Spleen (tissue), 7 donors: ENCODE measurements at regions not wholly inside any gene's neighbourhood (a gene's known extent, or its start where the extent isn't known, plus 50 kb on each side); places are given as distances from the start of the nearest gene placed in this dataset.
A peak's percentile ranks its signal among the peaks of the same experiment; 100 is the strongest.

Experiments used
- POLR2A ChIP-seq, 3 donors: fragments of 450-650 bp; IDR thresholded peaks; one replicate each; pipeline ENCODE4 v1.5.1; 2017; ENCODE audit warnings: antibody characterized with exemption in 3 of 3, mild to moderate bottlenecking in 1 of 3
- POLR2AphosphoS5 ChIP-seq, 3 donors: sonication (generic); formaldehyde crosslinking; IDR thresholded peaks; one replicate each; pipeline ENCODE4 v1.5.1; 2017; ENCODE audit warnings: antibody characterized with exemption in 3 of 3
- TF ChIP-seq, protein P1 (sequence below), 11 experiments: fragments of 200-600 bp in 7 of 11; fragments of 450-650 bp in 4 of 11; sonication (generic) in 4 of 11; IDR thresholded peaks in 8 of 11; conservative IDR thresholded peaks in 3 of 11; 1 replicate in 7 of 11; 2 replicates in 4 of 11; pipeline versions ENCODE4 v1.4.0 to v1.8.0; 2016 to 2021; ENCODE audit warnings: antibody characterized with exemption in 11 of 11, inconsistent platforms in 4 of 11, mild to moderate bottlenecking in 1 of 11
- donor health status: DM: no; HTN: no; CAD: no; lungs with moderate emphysema.
- donor health status: DM: no; HTN: no; CAD: no.
- donor health status: DM: no; HTN: no; CAD: no.

DNA sequence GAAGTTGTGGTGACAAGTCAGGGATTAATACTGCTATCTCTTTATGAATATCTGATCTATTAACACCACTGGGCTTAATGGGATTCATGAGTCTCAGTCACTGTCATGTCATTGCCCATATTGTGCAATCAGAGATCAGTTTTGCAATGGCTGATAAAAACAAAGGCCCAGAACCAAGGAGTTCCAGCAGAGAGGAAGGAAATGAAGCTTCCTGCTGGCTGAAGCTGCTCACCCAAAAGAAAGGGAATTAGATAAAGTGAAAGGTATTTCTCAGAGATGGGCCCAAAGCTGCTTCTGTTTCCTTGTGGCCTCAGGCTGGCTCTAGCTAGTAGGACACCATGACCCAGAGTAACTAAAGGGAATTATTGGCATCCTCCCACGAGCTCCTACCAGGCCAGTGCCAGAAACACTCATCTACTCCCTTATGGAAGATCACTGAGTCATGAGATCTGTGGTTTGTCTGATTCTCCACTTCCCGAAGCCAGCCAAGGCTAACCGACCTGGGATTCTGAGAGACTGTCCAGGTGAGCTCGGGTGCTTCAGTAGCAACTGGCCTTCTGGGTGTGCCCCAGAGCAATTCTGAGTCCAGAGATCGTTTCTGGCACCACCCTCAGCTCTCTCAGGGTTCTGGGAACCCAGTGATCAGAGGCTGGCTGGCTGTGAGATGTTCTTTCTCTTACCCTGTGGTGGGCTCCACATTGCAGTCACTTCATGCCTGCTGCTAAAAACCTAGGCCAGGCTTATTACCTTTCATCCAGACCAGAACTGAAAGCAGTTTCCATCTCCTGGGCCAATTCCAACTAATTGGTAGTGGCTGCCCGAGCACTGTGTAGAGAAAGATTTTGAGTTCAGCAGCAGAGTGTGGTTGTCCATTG, 129.5 kb upstream of the PELI1 start:
- TF ChIP-seq, protein P1, sequence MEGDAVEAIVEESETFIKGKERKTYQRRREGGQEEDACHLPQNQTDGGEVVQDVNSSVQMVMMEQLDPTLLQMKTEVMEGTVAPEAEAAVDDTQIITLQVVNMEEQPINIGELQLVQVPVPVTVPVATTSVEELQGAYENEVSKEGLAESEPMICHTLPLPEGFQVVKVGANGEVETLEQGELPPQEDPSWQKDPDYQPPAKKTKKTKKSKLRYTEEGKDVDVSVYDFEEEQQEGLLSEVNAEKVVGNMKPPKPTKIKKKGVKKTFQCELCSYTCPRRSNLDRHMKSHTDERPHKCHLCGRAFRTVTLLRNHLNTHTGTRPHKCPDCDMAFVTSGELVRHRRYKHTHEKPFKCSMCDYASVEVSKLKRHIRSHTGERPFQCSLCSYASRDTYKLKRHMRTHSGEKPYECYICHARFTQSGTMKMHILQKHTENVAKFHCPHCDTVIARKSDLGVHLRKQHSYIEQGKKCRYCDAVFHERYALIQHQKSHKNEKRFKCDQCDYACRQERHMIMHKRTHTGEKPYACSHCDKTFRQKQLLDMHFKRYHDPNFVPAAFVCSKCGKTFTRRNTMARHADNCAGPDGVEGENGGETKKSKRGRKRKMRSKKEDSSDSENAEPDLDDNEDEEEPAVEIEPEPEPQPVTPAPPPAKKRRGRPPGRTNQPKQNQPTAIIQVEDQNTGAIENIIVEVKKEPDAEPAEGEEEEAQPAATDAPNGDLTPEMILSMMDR (IDR thresholded peaks at IDR 0.05 in 8 of 11, conservative IDR thresholded peaks at IDR 0.05 in 3 of 11) = no peak
- TF ChIP-seq POLR2A (IDR thresholded peaks at IDR 0.05) (no peak), POLR2AphosphoS5 (IDR thresholded peaks at IDR 0.05) (peak in 2 of 3 donors; percentile 18 to 81)
